RPMI7951 (cell line): ENCODE measurements at regions not wholly inside any gene's neighbourhood (a gene's known extent, or its start where the extent isn't known, plus 50 kb on each side); places are given as distances from the start of the nearest gene placed in this dataset.
"Not testable (repeated sequence)": the region's sequence is repeated elsewhere in the genome, so short reads cannot be mapped to it uniquely, and the experiment has no call there.

Experiments
- DNase-seq: peaks from one replicate; pipeline ENCODE4 v3.0.0-alpha.2; 2012; ENCODE audit warnings: low read depth

DNA sequence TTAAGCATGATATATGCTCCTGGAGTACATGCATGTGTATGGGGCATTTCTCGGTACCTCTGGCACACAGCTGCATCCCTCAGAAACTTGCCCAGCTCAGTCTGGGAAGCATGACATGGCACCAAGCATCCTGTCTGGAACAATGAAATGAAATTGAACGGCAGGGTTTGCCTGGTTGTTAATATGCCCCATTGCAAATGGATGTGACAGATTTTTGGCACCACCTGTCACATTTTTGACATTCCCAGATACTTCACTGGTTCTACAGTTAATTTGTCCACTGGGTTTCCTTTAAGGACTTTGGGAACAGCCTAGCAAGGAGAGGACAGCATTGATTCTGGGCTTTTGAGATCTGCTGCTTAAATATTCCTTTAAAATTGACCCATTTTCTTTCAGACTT is 305.8 kb downstream of the TSN start:
- DNase-seq: no peak

DNA sequence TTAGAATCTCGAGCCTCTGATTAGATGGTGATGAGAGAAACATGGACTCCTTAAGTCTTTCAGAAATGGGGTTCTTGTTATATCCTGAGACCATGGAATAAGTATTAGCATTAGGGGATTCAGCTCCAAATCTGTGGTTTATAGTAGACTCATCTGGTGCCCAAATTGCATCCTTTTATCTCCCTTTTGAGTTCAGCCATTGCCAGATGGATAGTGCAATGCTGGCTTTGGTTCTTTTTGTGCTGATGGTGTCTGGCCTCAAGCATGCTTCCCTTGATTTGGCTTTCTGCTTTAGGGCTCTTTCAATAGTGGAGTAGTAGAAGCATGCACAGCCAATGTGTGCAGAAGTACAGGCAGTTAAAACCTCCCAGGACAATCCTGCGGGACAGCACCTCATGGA is 306.4 kb downstream of the TSN start:
- DNase-seq: no peak

DNA sequence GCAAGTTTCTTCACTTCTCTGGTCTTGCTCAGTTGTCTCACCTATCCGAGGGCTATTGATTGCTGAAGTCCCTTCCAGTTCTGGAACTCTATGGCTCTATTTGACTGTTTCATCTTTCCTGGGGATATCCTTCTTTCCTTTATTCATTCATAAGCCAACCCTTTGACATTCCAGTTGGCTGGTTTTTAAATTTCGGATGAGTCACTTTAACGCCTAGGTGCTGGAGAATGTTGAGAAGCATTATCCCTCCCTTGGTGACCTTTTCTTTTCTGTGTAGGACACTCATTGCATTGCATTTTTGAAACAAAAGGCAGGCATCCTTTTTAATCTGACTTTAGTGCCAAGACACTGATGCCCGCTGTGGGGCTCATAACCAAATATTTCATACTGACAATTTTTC is 307.1 kb downstream of the TSN start:
- DNase-seq: peak; percentile 38

DNA sequence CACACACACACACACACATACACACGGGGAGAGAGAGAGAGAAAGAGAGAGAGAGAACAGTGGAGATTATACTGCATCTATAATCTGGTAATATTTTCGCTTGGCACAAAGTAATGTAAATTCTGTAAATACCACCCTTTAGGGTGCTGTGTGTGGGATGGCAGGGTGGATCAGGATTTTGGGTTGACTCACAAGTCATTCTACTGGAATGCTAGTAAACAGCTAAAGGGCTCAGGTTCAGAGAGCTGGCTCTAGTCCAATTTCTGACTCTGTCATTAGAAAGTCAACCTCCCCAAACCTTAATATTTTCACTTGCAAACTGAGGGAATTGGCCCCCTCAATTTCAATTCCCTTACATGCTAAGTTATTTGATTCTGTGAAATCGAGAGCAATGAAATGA is 308.3 kb downstream of the TSN start:
- DNase-seq: peak; percentile 53

DNA sequence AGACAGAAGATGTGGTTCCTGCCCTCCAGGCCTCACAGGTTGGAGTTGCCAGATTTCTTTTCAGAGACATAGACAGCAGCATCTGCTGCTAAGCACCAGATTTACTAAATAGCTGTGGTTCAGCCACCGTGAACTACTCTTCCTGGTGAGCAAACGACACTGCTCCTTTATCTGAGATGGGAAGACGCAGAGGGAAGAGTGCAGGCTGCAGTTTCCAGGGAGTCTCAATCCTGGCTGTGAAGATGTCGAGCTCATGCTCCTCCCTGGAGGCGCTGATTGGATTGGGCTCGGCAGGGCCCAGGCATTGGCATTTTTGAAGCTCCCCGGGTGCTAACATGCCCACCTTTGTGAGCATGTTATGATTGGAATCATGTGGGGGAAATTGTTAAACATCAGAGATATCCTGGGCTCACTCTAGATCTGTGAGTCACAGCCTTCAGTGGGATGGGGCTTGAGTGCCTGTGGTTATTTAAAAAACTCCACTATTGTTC is 314.8 kb downstream of the TSN start:
- peak; percentile 67 for DNase-seq

DNA sequence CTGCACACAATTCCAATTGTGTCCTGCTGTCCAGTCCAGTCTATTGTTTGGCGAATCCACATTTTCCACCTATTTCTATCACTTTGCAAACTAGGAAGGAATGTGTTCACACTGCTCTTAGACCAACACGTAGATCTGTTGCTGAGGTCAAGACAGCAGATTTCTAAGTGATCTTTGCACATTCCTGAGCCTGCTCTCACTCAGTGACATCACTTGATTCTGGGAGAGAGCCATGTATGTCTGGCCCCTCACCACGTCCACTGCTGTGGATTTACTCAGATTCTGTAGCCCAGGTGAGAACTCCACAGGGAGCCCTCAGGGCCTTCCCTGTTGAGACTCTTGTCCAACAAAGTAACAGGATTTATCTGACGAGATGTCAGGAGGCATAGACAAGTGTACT is 317.2 kb downstream of the TSN start:
- DNase-seq: peak; percentile 21

DNA sequence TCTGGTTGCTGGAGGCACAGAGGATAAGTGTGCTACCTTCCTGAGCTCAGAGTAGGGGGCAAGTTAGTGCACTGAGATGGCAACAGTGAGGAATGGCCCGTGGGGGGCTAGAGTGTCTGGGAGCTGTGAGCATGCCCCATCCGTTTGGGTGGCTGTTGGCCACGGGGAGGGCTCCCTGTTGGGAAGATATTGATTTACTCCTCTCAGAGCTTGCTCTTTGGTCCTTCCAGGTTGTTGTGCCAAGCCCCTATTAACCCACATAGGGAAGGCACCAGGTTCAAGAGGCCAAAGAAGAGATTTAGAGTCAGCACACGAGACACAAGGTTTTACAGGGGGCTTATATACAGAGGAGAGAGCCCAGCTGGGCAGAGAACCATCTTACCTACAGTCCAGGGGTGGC is 318.8 kb downstream of the TSN start:
- no peak for DNase-seq

DNA sequence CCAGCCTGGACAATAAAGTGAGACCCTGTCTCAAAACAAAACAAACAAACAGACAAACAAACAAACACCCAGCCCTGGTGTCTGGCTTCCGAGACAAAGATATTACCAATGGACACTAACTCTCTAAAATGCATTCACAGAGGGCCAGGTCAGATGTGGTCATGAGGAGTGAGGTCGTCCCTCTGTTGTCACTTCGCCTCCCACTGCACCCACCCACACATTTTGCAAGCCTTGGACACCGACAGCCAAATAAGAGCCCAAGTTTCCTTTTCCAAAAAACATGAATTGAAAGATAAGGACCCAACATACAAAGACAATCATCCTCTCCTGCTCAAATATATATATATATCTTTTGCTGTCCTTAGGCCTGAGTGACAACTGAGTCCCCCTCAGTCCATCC is 319.9 kb downstream of the TSN start:
- DNase-seq: no peak

DNA sequence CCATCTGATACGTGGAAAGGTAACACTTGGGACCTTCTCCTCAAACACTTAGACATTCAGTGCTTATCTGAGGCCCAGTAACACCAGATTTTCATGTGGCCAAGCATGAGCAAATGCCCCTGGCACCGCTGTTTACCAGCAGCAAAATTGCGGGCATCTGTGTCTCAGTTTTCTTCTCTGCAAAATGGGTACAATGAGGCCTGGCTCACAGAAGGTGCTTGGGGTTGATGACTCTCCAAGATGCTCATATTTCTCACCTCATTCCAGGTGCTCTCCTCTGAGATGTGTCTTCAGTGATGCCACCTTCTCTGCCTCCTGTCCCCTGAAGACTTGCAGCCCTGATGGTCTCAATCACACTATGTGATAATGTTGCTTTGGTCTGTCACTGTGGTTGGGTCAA is 321.7 kb downstream of the TSN start:
- no peak for DNase-seq

DNA sequence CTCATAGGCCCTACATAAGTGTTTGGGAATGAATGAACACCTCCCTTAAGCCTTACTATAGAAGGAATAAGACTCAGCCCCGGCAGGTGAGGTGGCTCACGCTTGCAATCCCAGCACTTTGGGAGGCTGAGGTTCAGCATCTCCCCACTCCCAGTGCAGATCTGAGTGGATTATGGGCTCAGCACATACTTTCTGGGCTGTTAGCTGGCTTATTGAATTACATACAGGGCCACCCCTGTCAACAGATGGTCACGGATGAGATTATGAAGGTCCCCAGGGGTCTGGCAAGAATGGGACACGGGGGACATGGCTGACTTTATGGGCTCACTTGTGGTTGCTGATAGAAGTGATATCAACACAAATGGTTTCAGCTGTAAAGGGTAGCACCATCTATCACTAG is 322.3 kb downstream of the TSN start:
- no peak for DNase-seq

DNA sequence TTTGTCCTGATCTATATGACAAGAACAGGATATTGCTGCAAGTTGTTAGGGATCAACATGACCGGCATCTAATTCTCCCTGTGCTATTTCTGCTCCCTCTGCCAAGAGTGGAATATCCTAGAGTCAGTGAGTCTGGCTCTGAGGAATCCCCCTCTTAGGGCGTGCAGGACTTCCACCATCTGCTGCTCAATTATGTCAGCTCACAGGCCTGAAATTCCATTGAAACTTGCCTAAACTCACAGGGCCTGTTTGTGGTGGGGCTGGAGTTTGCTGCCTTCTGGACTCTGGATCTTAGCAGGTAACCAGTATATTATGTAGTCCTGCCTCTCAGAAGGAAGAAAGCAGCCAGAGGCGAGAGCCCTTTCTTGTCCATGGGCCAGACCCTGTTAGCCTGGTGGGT is 323.0 kb downstream of the TSN start:
- no peak for DNase-seq

DNA sequence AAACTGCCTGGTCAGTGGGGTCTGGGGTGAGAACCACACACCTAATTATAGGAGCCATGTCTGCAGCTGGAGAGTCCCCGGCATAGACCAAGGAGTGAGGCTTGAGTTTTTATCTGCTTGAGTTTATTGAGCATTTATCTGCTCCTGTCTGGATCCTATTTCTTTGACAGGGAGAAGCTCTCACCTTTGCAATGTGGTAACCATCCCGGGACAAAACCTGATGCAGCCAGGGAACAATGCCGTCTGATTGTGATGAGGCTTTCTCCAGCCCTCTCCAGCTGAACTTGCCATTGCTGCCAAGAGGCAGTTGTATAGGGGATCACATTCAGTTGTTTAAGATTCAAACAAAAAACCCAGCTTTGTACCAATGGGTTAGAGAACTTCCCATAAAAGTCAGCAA is 324.4 kb downstream of the TSN start:
- no peak for DNase-seq

DNA sequence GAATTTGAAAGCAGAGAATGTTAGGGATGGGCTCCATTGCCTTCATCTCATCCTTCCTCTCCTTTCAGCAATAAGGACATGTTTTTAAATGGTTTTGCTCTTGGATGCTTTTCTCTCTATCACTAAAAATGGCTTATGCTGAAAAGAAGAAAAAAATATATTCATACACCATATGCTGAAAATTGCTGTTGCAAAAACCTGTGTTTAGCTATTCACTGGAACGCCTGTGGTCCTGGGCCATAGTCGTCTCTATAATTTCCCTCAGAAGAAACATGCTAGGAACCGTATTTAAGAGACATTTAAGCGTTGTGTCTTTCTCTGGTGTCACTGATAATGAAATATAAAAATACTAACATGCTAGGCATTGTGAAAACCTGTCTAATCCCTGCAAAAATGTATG is 324.9 kb downstream of the TSN start:
- DNase-seq: no peak

DNA sequence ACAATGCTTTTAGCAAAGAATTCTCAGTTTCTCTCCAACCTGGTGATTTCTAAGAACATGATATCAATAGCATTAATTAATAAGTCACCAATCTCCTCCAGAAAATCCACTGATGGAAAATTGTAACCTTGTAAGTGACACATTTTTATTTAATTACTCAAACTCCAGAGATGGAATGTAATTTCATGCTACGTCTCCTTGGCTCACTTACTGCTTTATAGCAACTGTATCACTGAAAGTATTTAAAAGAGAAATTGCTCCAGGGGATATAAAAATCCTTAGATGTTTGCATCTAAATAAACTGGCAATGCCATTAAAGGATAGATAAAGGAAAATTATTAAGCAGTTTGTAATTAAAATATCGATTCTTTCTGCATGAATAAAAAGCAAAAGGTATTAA is 325.4 kb downstream of the TSN start:
- no peak for DNase-seq

DNA sequence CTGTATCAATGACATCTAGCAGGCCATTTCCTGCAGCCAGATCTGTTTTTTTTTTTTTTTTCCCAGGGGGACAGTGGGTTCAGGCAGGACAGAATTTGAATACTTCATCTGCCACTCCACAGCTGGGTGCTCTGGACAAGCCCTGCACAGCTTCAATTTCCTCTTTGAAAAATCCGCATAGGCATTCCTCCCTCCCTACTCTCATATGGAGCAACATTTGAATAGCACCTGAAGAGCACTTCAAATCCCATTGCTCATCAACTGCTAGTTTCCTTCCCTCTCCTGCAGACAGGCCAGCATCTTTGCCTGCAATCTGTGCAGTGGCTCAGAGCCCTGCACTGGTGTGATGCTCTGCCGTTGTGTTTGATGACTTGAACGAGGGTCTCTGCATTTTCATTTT is 326.3 kb downstream of the TSN start:
- no peak for DNase-seq

DNA sequence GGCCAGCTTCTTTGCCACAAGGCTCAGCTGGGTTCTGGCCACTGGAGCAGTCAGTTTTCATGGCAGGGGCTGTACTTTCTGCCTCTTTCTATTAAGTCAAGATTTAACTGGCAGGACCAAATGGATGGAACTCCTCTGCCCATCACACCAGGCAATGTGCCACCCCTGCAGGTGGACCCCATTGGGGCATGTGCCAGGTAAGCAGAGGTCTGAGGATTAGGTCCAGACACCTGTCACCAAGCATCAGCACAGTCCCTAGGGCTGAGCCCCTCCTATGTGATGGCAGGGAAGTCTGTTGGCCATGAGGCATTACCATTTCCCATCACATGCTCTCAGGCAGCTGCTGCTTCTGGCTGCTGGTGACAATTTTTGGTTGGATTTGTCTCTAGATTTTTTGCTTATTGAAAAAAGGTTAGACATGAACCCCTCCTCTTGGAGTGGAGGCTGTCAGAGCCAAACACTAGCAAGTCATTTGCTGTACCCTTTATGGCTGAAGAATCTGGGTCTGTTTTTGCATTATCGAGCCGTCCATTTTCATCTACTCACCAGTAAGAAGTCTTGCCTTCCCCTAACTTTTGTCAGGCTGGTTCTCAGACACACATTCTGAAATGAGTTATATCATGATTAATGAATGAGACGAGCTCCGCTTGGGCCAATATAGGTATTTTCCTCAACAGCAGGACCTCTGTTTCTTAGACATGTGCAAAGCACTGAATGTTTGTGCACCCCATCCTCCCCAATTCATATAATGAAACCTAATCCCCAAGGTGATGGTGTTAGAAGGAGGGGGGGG is 328.0 kb downstream of the TSN start:
- DNase-seq: no peak

DNA sequence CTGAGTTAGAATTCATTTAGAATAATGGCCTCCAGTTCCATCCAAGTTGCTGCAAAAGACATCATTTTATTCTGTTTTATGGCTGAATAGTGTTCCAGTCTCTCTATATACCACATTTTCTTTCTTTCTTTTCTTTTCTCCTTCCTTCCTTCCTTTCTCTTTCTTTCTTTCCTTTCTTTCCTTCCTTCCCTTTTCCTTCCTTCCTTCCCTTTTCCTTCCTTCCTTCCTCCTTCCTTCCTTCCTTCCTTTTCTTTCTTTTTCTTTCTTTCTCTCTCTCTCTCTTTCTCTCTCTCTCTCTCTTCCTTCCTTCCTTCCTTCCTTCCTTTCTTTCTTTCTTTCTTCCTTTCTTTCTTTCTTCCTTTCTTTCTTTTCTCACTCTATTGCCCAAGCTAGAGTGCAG is 330.2 kb downstream of the TSN start:
- DNase-seq: not testable (repeated sequence)

DNA sequence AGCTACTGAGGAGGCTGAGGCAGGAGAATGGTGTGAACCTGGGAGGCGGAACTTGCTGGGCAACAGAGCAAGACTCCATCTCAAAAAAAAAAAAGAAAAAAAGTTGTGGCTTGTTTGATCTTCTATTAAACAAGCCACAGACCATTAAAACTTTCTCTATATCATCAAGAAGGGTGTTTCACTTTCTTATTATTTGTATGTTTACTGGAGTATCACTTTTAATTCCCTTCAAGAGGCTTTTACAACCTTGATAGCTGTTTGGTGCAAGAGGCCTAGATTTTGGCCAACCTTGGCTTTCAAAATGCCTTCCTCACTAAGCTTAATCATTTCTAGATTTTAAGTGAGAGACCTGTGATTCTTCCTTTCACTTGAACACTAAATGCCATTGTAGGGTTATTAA is 339.1 kb downstream of the TSN start:
- no peak for DNase-seq

DNA sequence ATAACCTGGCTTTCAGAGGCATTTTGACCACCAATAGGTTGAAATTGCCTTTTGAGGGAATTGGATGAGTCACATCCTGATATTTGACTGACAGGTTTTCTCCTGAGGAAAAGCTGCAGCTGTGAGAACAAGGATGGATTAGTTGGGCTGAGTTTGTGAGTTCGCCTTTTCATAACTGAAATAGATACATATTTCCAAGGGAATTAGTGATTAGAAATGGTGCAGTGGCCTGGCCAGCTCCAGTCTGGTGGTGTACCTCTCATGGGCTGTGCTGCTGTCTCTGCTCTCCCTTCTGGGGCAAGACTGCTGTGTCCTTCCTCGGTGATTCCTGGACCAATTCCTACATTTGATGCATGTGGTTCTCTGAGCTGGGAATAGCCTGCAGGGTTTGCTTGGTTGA is 341.3 kb downstream of the TSN start:
- DNase-seq: no peak

DNA sequence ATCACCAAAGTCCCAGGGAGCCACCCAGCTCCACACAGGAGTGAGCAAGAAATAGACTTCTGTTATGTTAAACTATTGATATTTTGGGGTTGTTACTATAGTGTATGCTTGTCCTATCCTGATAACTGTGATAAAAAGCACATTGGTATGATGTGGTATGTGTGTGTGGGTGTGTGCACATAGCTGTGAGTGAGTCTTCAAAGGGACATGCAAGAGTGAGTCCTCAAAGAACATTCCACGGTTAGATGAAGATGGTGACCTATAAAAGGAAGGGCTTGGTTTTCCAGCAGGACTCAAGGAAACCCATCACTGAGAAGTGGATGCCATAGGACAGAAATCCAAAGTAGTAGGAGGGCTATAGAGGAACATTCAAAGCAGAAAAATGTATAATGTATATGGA is 342.9 kb downstream of the TSN start:
- no peak for DNase-seq

DNA sequence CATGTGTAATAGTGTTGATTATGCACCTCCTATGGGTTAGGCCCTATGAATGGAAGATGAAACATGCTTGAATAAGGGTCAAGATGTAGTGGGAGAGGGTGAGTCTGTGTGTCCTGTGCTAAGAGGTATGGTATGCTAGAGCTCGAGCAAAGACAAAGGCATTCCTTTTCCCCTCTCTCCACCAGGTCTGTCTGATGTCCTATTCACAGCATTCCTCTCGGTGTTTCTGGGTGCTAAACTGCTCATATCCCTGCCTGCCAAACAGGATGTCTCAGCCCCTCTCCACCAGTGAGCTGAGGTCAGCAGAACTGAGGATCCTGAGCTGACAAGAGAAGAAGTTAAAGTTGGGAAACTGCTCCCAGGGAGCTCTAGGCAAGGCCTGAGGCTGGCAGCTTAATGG is 344.9 kb downstream of the TSN start:
- no peak for DNase-seq

DNA sequence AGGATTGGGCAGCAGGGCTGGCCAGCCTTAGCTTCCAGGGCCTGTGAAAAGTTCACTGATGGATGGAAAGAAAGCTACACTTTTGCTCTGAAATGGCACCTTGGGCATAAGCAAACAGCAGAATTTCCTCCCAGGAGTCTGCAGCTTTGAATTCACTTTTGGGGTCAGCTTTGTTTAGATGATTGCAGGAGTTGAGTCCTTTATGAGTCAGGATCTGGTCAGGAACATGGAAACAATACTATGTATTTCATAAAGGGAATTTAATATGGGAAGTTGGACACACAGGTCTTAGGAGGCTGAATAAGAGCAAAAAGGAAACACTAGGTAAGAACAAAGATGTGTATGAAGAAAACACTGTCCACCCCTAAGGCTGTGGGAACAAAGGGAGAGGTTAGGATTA is 345.3 kb downstream of the TSN start:
- no peak for DNase-seq

DNA sequence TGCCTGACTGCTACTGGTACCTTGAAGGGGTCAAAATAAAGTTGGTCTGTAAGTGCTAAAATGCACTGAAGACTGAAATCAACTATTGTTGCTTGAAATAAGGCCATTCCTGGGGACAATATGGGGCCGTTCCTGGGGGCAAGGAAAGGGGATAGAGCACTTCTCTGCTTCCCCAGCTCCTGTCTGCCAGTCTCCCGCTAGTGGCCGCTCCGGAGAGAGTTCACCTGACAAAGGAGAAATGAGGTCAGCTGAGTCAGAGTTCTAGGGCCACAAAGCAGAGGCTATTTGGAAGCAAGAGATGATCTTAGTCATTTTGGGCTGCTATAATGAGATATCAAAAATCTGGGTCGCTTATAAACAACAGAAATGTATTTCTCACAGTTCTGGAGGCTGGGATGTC is 345.9 kb downstream of the TSN start:
- no peak for DNase-seq

DNA sequence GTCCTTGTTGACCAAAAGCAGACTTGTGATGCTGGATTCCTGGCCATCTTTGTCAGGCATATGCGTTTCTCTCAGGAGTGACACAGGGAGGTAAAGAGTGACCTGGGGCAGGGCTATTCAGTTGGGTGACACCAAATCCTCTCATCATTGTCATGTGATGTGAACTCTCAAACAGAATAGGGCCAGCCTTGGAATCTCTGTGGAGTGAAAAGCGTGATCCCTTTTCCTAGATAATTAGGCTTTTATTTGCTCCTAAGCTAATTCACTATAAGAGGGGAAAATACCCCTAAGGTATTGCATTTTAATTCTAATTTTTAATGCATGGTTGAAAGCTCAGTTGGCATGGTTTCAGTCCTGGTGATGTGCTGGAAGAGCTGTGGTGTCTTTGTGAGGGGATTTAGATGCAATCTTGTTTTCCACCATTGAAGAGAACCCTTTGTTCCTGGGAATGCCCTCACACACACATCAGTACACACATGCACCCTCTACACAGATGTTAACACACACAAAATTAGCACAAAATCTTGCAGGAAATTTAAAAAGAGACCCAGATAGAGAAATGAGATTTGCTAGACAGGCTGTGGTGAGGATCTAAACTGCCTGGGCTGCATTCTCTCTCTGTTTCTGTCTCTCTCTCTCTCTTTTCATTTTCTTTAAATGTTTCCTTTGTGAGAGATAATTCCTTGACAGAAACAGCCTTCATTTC is 349.9 kb downstream of the TSN start:
- no peak for DNase-seq
